NCI-H2107 treated with DMSO at 0.1 percent for 48 hours (cell line): ENCODE measurements at regions not wholly inside any gene's neighbourhood (a gene's known extent, or its start where the extent isn't known, plus 50 kb on each side); places are given as distances from the start of the nearest gene placed in this dataset.
"Not testable (repeated sequence)": the region's sequence is repeated elsewhere in the genome, so short reads cannot be mapped to it uniquely, and the experiment has no call there.

Source experiments
- DNase-seq: peaks from one replicate; lab custom pipeline; 2025; ENCODE audit not compliant: unreplicated experiment; lab: John Stamatoyannopoulos, UW

- no peak for DNase-seq
Measured at GRCh38 chr1:67482733-67483482, 52.7 kb upstream of the SERBP1 start.

- no peak for DNase-seq
Measured at GRCh38 chr1:67484492-67484891, 54.3 kb upstream of the SERBP1 start.

- DNase-seq = no peak
Measured at GRCh38 chr1:67485046-67485811, 55.0 kb upstream of the SERBP1 start.

GRCh38 chr1:67489643-67490042 lies 59.4 kb upstream of the SERBP1 start:
- peak; percentile 47 for DNase-seq

GRCh38 chr1:67491280-67491679 lies 61.1 kb upstream of the SERBP1 start:
- DNase-seq = no peak

GRCh38 chr1:67493148-67493547 lies 62.9 kb upstream of the SERBP1 start:
- no peak for DNase-seq

- DNase-seq = no peak
Measured at GRCh38 chr1:67495327-67495726, 65.1 kb upstream of the SERBP1 start.

- no peak for DNase-seq
Measured at GRCh38 chr1:67496329-67496728, 66.1 kb upstream of the SERBP1 start.

- DNase-seq = peak; percentile 73
Measured at GRCh38 chr1:67500413-67500959, 70.3 kb upstream of the SERBP1 start.

- DNase-seq = no peak
Measured at GRCh38 chr1:67503974-67504373, 73.8 kb upstream of the SERBP1 start.

GRCh38 chr1:67513392-67514294 lies 83.4 kb upstream of the SERBP1 start:
- not testable (repeated sequence) for DNase-seq

- DNase-seq = no peak
Measured at GRCh38 chr1:67514300-67514699, 84.1 kb upstream of the SERBP1 start.

- DNase-seq = no peak
Measured at GRCh38 chr1:67514786-67515185, 84.6 kb upstream of the SERBP1 start.

- no peak for DNase-seq
Measured at GRCh38 chr1:67515324-67516080, 85.3 kb upstream of the SERBP1 start.

- DNase-seq = no peak
Measured at GRCh38 chr1:67517046-67517445, 86.8 kb upstream of the SERBP1 start.

GRCh38 chr1:67522001-67522441 lies 91.8 kb upstream of the SERBP1 start:
- DNase-seq = no peak

- no peak for DNase-seq
Measured at GRCh38 chr1:67522793-67523192, 92.6 kb upstream of the SERBP1 start.

- no peak for DNase-seq
Measured at GRCh38 chr1:67524143-67525052, 94.2 kb upstream of the SERBP1 start.

- DNase-seq = no peak
Measured at GRCh38 chr1:67525053-67525760, 95.0 kb upstream of the SERBP1 start.
